Esophagus muscularis mucosa (tissue), 4 donors: ENCODE measurements at regions not wholly inside any gene's neighbourhood (a gene's known extent, or its start where the extent isn't known, plus 50 kb on each side); places are given as distances from the start of the nearest gene placed in this dataset.

Experiments used
- CTCF ChIP-seq, 3 experiments: fragments of 200-600 bp in 2 of 3; fragments of 450-650 bp in 1 of 3; sonication (generic) in 2 of 3; IDR thresholded peaks; one replicate each; pipeline ENCODE4 v1.5.1; 2017 to 2019; ENCODE audit warnings: antibody characterized with exemption in 3 of 3, mild to moderate bottlenecking in 2 of 3, moderate library complexity in 1 of 3
- EP300 ChIP-seq: sonication (generic); formaldehyde crosslinking; IDR thresholded peaks from one replicate; pipeline ENCODE4 v1.6.1; 2017; ENCODE audit warnings: antibody characterized with exemption
- POLR2A ChIP-seq: fragments of 450-650 bp; IDR thresholded peaks from one replicate; pipeline ENCODE4 v1.6.1; 2017; ENCODE audit warnings: antibody characterized with exemption, moderate library complexity, mild to moderate bottlenecking, low read depth
- POLR2AphosphoS5 ChIP-seq, 2 donors: sonication (generic); formaldehyde crosslinking; IDR thresholded peaks; one replicate each; pipeline ENCODE4 v1.6.1; 2017; ENCODE audit warnings: antibody characterized with exemption in 2 of 2

DNA sequence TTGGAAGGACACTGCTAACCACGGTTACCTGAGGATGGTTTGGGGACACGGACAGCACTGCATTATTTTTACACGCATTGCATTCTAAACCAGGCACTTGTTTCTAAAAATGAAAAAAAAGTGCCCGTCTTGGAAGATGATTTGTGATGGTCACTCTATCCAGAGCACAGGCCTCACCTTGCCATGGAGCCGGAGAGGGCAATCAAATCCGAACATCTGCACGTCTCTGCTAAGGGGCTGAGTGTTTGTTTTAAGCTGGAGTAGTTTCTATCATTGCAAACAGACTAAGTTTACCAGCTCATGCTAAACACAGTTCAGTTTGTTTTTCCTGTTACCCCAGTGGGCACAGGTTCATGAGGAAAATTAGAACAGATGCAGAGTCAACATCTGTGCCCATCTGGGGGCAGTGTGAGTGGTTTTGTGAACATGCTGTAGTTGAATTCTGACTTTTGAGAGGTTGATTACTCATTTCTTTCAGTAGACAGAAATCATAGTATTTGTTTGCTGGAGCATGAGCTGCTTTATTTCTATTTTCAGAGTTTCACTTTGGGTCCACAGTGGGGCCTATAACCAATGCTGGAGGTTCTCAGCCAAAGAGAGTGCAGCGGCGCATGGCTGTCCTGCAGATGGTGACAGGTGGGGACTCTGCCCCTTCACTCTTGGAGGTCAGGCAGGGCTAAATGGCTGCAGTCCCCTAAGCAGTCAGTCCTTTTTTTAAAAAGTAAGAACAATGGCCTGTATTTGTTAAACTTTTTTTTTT is 65.4 kb upstream of the ENPP6 start:
- no peak for TF ChIP-seq CTCF (IDR thresholded peaks at IDR 0.05)
- TF ChIP-seq POLR2A: no peak
- TF ChIP-seq EP300: no peak
- no peak for TF ChIP-seq POLR2AphosphoS5 (IDR thresholded peaks at IDR 0.05)
